Neural cell (in vitro differentiated cells): ENCODE measurements at regions not wholly inside any gene's neighbourhood (a gene's known extent, or its start where the extent isn't known, plus 50 kb on each side); places are given as distances from the start of the nearest gene placed in this dataset.
"Not testable (repeated sequence)": the region's sequence is repeated elsewhere in the genome, so short reads cannot be mapped to it uniquely, and the experiment has no call there.

Experiments used
- CTCF ChIP-seq: fragments of 450-650 bp; IDR thresholded peaks from 2 replicates; pipeline ENCODE4 v1.5.1; 2014; ENCODE audit warnings: antibody characterized with exemption, mild to moderate bottlenecking, moderate library complexity; ENCODE audit not compliant: poor library complexity, severe bottlenecking
- EP300 ChIP-seq: fragments of 450-650 bp; conservative IDR thresholded peaks from 2 replicates; pipeline ENCODE4 v1.6.1; 2014; ENCODE audit warnings: antibody characterized with exemption, mild to moderate bottlenecking, moderate library complexity; ENCODE audit not compliant: poor library complexity, severe bottlenecking
- EZH2 ChIP-seq: fragments of 200-600, 300-800 bp; shearing (Covaris generic), sonication (generic); IDR thresholded peaks from 2 replicates; pipeline ENCODE4 v1.6.1; 2014; ENCODE audit warnings: antibody characterized with exemption, low read length, borderline replicate concordance, mild to moderate bottlenecking; ENCODE audit not compliant: insufficient read depth, poor library complexity, severe bottlenecking
- MXI1 ChIP-seq: fragments of 450-650 bp; conservative IDR thresholded peaks from 2 replicates; pipeline ENCODE4 v1.6.1; 2014; ENCODE audit warnings: antibody characterized with exemption, mild to moderate bottlenecking; ENCODE audit not compliant: poor library complexity, severe bottlenecking
- POLR2AphosphoS5 ChIP-seq: IDR thresholded peaks from 2 replicates; pipeline ENCODE4 v1.6.1; 2012
- RAD21 ChIP-seq: fragments of 450-650 bp; conservative IDR thresholded peaks from 2 replicates; pipeline ENCODE4 v1.6.1; 2014; ENCODE audit warnings: antibody characterized with exemption, mild to moderate bottlenecking, moderate library complexity
- SMC3 ChIP-seq: fragments of 450-650 bp; conservative IDR thresholded peaks from 2 replicates; pipeline ENCODE4 v1.6.1; 2014; ENCODE audit warnings: antibody characterized with exemption, mild to moderate bottlenecking, moderate library complexity; ENCODE audit not compliant: poor library complexity
- TAF1 ChIP-seq: IDR thresholded peaks from 2 replicates; pipeline ENCODE4 v1.6.1; 2012; ENCODE audit warnings: low read depth
- TF ChIP-seq, protein P1 (sequence below): IDR thresholded peaks from 2 replicates; pipeline ENCODE4 v1.6.1; 2012; ENCODE audit warnings: borderline replicate concordance

DNA sequence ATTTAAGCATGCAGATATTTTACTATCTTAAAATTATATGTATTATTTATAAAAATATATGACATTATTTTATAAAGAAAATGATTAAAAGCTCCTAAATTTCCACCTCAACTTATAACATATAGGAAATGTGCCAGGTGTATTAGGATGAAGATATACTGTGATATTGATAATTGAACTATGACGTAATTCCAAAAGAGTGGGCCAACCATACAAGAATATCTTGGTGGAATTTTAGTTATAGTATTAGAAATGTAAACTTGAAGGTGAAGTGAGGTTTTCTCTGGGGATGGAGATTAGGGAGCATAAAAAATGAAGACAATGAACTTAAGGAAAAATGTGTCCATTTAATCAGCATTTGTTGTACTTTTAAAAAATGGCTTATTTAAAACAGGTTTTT is 1471.2 kb downstream of the KHDRBS2 start:
- not testable (repeated sequence) for TF ChIP-seq POLR2AphosphoS5, CTCF, EP300, EZH2, RAD21, TAF1, MXI1, SMC3
- TF ChIP-seq, protein P1, sequence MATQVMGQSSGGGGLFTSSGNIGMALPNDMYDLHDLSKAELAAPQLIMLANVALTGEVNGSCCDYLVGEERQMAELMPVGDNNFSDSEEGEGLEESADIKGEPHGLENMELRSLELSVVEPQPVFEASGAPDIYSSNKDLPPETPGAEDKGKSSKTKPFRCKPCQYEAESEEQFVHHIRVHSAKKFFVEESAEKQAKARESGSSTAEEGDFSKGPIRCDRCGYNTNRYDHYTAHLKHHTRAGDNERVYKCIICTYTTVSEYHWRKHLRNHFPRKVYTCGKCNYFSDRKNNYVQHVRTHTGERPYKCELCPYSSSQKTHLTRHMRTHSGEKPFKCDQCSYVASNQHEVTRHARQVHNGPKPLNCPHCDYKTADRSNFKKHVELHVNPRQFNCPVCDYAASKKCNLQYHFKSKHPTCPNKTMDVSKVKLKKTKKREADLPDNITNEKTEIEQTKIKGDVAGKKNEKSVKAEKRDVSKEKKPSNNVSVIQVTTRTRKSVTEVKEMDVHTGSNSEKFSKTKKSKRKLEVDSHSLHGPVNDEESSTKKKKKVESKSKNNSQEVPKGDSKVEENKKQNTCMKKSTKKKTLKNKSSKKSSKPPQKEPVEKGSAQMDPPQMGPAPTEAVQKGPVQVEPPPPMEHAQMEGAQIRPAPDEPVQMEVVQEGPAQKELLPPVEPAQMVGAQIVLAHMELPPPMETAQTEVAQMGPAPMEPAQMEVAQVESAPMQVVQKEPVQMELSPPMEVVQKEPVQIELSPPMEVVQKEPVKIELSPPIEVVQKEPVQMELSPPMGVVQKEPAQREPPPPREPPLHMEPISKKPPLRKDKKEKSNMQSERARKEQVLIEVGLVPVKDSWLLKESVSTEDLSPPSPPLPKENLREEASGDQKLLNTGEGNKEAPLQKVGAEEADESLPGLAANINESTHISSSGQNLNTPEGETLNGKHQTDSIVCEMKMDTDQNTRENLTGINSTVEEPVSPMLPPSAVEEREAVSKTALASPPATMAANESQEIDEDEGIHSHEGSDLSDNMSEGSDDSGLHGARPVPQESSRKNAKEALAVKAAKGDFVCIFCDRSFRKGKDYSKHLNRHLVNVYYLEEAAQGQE = not testable (repeated sequence)
